Upper lobe of left lung (tissue), 4 donors: ENCODE measurements at regions not wholly inside any gene's neighbourhood (a gene's known extent, or its start where the extent isn't known, plus 50 kb on each side); places are given as distances from the start of the nearest gene placed in this dataset.

Experiments used
- EP300 ChIP-seq, 4 donors: sonication (generic); formaldehyde crosslinking; IDR thresholded peaks; one replicate each; pipeline ENCODE4 v1.5.1; 2017; ENCODE audit warnings: antibody characterized with exemption in 4 of 4, control low read depth in 2 of 4
- POLR2AphosphoS5 ChIP-seq, 2 donors: sonication (generic); formaldehyde crosslinking; IDR thresholded peaks; one replicate each; pipeline ENCODE4 v1.5.1; 2017; ENCODE audit warnings: antibody characterized with exemption in 2 of 2
- TF ChIP-seq, protein P1 (sequence below), 6 experiments: fragments of 450-650 bp in 4 of 6; fragments of 200-600 bp in 2 of 6; sonication (generic) in 2 of 6; IDR thresholded peaks; one replicate each; pipeline ENCODE4 v1.5.1; 2016 to 2019; ENCODE audit warnings: antibody characterized with exemption in 6 of 6

DNA sequence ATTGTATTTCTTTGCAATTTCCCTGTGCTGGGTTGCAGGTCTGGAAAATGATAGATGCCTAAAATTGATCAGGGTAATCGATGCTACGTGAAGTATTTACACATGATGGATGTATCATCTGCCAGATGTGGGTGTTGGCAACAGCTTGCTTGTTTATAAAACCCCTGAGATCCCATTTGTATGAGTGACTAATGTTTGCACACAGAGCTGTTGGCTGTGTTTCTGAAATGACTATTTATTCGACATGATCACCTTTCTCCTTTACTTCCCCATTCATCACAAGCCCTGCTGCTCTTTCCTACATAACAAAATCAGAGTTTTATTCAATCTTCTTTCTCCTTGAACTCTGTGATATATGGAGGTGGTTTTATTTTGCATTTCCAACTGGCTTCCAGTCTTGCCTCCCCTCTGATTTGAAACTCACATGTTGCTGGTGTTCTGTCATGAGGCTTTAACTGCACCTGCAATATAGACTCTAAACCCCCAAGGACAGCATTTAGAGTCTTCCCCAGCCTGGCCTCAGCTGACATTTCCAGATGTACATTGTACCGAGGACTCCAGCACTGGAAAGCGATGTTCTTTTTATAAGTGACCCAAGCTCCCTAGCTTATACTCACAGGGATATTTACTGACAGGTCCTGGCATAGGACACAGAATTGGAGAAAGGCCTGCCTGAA, 50.7 kb upstream of the SHB start:
- TF ChIP-seq, protein P1, sequence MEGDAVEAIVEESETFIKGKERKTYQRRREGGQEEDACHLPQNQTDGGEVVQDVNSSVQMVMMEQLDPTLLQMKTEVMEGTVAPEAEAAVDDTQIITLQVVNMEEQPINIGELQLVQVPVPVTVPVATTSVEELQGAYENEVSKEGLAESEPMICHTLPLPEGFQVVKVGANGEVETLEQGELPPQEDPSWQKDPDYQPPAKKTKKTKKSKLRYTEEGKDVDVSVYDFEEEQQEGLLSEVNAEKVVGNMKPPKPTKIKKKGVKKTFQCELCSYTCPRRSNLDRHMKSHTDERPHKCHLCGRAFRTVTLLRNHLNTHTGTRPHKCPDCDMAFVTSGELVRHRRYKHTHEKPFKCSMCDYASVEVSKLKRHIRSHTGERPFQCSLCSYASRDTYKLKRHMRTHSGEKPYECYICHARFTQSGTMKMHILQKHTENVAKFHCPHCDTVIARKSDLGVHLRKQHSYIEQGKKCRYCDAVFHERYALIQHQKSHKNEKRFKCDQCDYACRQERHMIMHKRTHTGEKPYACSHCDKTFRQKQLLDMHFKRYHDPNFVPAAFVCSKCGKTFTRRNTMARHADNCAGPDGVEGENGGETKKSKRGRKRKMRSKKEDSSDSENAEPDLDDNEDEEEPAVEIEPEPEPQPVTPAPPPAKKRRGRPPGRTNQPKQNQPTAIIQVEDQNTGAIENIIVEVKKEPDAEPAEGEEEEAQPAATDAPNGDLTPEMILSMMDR (IDR thresholded peaks at IDR 0.05) = no peak
- TF ChIP-seq POLR2AphosphoS5 (IDR thresholded peaks at IDR 0.05) (no peak), EP300 (IDR thresholded peaks at IDR 0.05) (no peak)
